ENCODE measurements at regions not wholly inside any gene's neighbourhood (a gene's known extent, or its start where the extent isn't known, plus 50 kb on each side); places are given as distances from the start of the nearest gene placed in this dataset.

GRCh38 chr2:38448692-38449410, 71.8 kb upstream of the ATL2 start:
- Mint-ChIP-seq H3K4me3 (no peak overlapping the region), H3K27me3 (no peaks in the 10 kb centered on the region), H3K27ac (no peak overlapping the region), H3K4me1 (ENCODE audit: low read depth) (no peaks in the 10 kb centered on the region), H3K36me3 (ENCODE audit: low read depth) (no peaks in the 10 kb centered on the region), H3K9me3 (no peaks in the 10 kb centered on the region)
- DNase-seq = no peak

DNA sequence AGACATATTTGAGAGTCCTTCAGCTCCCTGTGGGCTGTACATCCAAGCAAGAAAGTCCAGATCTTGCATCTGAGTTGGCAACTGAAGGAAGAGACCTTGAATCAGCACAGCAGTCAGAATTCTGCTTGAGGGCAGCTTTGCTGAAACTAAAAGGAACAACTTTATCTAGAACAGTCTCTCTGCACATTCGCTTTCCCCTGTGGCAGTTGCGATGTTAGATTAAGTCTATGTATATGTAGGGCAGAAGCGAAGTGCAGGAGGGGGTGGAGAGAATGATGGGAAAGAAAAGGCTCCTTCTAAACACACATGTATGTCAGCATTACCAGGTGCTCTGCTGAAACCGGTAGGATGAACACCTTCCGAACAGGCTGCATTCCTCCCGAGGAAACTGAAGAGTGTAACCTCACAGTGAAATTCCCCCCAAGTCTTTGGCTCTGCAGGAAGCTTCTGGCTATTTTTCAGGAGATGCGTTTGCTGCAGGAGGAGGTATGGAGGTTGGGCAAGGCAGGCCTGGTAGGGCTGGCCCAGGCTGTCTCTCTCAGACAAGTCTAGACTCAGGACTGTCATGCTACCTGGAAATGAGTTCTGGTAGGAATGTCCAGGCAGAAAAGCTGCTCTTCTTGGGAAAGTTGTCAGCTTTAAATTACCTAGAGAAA, 70.0 kb upstream of the ATL2 start:
- Mint-ChIP-seq H3K27me3 (no peaks in the 10 kb centered on the region), H3K36me3 (ENCODE audit: low read depth) (no peaks in the 10 kb centered on the region), H3K9me3 (no peaks in the 10 kb centered on the region), H3K27ac (no peak overlapping the region), H3K4me1 (ENCODE audit: low read depth) (no peaks in the 10 kb centered on the region), H3K4me3 (no peak overlapping the region)
- DNase-seq = no peak

GRCh38 chr2:38446418-38446817, 69.3 kb upstream of the ATL2 start:
- Mint-ChIP-seq H3K27ac (no peak overlapping the region), H3K9me3 (no peaks in the 10 kb centered on the region), H3K36me3 (ENCODE audit: low read depth) (no peaks in the 10 kb centered on the region), H3K4me1 (ENCODE audit: low read depth) (no peaks in the 10 kb centered on the region), H3K27me3 (peaks cover 2% of the 10 kb centered on the region), H3K4me3 (no peak overlapping the region)
- no peak for DNase-seq

DNA sequence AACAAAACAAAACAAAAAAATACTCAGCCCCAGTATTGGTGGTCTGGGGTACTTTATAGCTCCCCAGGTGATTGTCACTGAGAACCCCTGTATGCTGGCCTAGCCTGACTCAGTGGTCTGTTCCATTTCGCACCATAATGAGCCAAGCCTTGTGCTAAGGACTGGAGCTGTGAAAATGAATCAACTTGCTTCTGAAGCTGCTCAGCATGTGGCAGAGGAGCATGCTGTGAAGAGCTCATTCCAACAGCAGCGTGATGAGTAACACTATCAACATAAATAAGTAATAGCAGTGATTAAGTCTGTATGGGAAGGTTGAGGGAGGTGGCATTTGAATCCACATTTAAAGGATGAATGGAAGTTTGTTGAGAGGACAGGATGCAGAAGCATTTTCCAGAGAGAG, 67.2 kb upstream of the ATL2 start:
- Mint-ChIP-seq H3K27ac (no peak overlapping the region), H3K4me3 (no peak overlapping the region), H3K36me3 (ENCODE audit: low read depth) (no peaks in the 10 kb centered on the region), H3K4me1 (ENCODE audit: low read depth) (no peaks in the 10 kb centered on the region), H3K27me3 (peaks cover 10% of the 10 kb centered on the region), H3K9me3 (no peaks in the 10 kb centered on the region)
- DNase-seq = no peak

- H3K27me3 Mint-ChIP-seq = peaks cover 10% of the 10 kb centered on the region
- peaks cover 8% of the 10 kb centered on the region for H3K4me1 Mint-ChIP-seq (ENCODE audit: low read depth)
- DNase-seq = no peak
- no peaks in the 10 kb centered on the region for H3K9me3 Mint-ChIP-seq
- no peak overlapping the region for H3K4me3 Mint-ChIP-seq
- H3K27ac Mint-ChIP-seq = no peak overlapping the region
- H3K36me3 Mint-ChIP-seq (ENCODE audit: low read depth) = no peaks in the 10 kb centered on the region
Measured at GRCh38 chr2:38442643-38443541, 65.8 kb upstream of the ATL2 start.

DNA sequence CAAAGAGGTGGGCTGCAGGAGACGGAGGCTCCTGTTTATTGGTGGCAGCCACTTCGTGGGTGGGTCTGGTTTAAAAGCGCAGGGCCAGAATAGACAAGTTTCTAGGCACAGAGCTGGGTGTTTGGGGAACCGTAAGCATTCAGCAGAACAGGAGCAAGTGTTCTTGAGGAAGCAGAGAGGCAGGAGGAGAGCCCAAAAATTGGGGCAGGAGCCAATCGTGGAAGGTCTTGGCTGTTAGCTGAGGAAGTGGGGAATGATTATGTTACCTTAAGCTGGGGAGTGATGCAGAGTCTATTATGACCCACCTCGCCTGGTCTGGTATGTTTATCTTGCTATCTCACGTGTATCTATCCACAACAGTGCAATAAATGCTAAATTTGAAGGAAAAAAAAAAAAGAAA, 64.3 kb upstream of the ATL2 start:
- Mint-ChIP-seq H3K4me1 (ENCODE audit: low read depth) (peaks cover 8% of the 10 kb centered on the region), H3K27me3 (peaks cover 10% of the 10 kb centered on the region), H3K9me3 (no peaks in the 10 kb centered on the region), H3K4me3 (no peak overlapping the region), H3K27ac (no peak overlapping the region), H3K36me3 (ENCODE audit: low read depth) (no peaks in the 10 kb centered on the region)
- DNase-seq = no peak

GRCh38 chr2:38440655-38441054, 63.6 kb upstream of the ATL2 start:
- Mint-ChIP-seq H3K36me3 (ENCODE audit: low read depth) (no peaks in the 10 kb centered on the region), H3K4me1 (ENCODE audit: low read depth) (peaks cover 8% of the 10 kb centered on the region), H3K27ac (no peak overlapping the region), H3K9me3 (no peaks in the 10 kb centered on the region), H3K4me3 (no peak overlapping the region), H3K27me3 (peaks cover 10% of the 10 kb centered on the region)
- DNase-seq = no peak

- no peak for DNase-seq
- Mint-ChIP-seq H3K27ac (no peak overlapping the region), H3K36me3 (ENCODE audit: low read depth) (no peaks in the 10 kb centered on the region), H3K27me3 (peaks cover 10% of the 10 kb centered on the region), H3K9me3 (no peaks in the 10 kb centered on the region), H3K4me1 (ENCODE audit: low read depth) (peaks cover 8% of the 10 kb centered on the region), H3K4me3 (no peak overlapping the region)
Measured at GRCh38 chr2:38439863-38440262, 62.8 kb upstream of the ATL2 start.

GRCh38 chr2:38438883-38439612, 62.0 kb upstream of the ATL2 start:
- no peak overlapping the region for H3K4me3 Mint-ChIP-seq
- no peaks in the 10 kb centered on the region for H3K9me3 Mint-ChIP-seq
- no peaks in the 10 kb centered on the region for H3K36me3 Mint-ChIP-seq (ENCODE audit: low read depth)
- no peak for DNase-seq
- no peak overlapping the region for H3K27ac Mint-ChIP-seq
- peaks cover 10% of the 10 kb centered on the region for H3K27me3 Mint-ChIP-seq
- peaks cover 8% of the 10 kb centered on the region for H3K4me1 Mint-ChIP-seq (ENCODE audit: low read depth)

DNA sequence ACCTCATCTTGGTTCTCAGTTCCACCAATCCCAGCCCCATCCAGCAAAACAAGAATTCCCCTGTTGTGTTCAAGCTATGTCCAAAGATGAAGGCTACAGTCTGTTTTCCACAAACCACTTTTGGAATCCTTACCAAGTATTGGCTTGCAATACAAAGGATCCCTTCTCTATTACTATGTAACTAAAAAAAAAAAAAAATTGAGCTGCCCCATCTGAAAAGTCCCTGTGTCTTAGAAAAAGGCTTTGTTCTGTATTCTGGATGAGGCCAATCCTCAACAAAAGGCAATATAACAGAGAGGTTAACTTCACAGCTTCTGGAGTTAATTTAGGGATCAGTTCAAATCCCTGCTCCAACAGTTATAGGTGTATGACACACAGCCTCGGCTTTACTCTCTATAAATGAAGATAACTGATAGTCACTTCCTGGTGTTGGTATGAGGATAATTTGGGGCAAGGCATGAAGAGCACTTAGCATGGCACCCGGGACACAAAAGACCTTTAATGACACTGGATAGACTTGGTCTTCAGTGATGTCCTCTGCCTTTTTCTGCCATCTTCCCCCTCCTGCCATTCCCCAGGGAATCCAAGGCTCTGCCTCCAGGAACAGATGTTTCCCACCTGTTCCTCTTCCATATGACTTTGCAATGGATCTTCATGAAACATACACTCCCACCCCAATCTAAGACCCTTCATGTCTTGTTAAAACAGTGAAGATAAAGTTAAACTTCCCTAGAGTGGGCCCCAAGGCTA, 61.2 kb upstream of the ATL2 start:
- H3K4me3 Mint-ChIP-seq = no peak overlapping the region
- H3K27ac Mint-ChIP-seq = no peak overlapping the region
- H3K36me3 Mint-ChIP-seq (ENCODE audit: low read depth) = no peaks in the 10 kb centered on the region
- no peak for DNase-seq
- peaks cover 8% of the 10 kb centered on the region for H3K4me1 Mint-ChIP-seq (ENCODE audit: low read depth)
- peaks cover 10% of the 10 kb centered on the region for H3K27me3 Mint-ChIP-seq
- H3K9me3 Mint-ChIP-seq = no peaks in the 10 kb centered on the region

- Mint-ChIP-seq H3K27me3 (peaks cover 7% of the 10 kb centered on the region), H3K4me3 (no peak overlapping the region), H3K4me1 (ENCODE audit: low read depth) (peaks cover 9% of the 10 kb centered on the region), H3K9me3 (no peaks in the 10 kb centered on the region), H3K27ac (no peak overlapping the region), H3K36me3 (ENCODE audit: low read depth) (no peaks in the 10 kb centered on the region)
- DNase-seq = no peak
Measured at GRCh38 chr2:38436227-38436664, 59.2 kb upstream of the ATL2 start.

DNA sequence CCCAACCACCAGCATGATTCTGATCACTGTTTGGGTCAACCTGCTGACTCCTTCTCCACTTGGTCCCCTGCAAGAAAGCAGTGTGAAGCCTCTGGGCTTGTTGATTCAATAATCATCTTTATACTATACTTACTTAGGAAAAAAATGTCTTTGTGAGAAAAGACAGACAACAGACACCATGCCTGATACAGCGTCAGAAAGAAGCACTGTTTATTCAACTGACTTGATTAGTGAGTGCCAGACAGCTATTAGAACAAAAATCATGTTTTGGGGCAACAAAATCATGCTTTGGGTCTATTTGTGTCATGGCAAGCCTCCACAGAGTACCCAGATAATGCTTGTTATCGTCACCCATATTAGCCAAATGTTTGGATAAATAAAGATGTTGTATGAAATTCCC, 58.7 kb upstream of the ATL2 start:
- no peaks in the 10 kb centered on the region for H3K9me3 Mint-ChIP-seq
- DNase-seq = no peak
- no peak overlapping the region for H3K27ac Mint-ChIP-seq
- peaks cover 2% of the 10 kb centered on the region for H3K27me3 Mint-ChIP-seq
- no peak overlapping the region for H3K4me3 Mint-ChIP-seq
- peaks cover 11% of the 10 kb centered on the region for H3K4me1 Mint-ChIP-seq (ENCODE audit: low read depth)
- H3K36me3 Mint-ChIP-seq (ENCODE audit: low read depth) = no peaks in the 10 kb centered on the region

DNA sequence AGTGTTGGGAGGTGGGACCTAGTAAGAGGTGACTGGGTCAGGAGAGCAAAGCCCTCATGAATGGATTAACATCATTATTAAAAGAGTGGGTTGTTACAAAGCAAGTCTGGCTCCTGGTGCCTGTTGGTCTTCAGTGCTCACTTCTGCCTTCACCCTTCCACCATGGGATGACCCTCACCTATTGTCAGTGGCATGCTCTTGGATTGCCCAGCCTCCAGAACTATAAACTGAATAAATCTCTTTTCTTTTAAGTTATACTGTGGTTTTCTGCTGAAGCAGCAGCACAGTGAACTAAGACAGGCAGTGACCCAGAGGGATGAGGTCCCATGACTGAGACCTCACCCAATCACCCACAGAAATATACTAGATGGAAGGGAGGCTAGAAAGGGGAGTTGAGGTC, 57.5 kb upstream of the ATL2 start:
- H3K4me3 Mint-ChIP-seq = no peak overlapping the region
- H3K4me1 Mint-ChIP-seq (ENCODE audit: low read depth) = peaks cover 11% of the 10 kb centered on the region
- no peak overlapping the region for H3K27ac Mint-ChIP-seq
- no peaks in the 10 kb centered on the region for H3K36me3 Mint-ChIP-seq (ENCODE audit: low read depth)
- no peak for DNase-seq
- H3K9me3 Mint-ChIP-seq = no peaks in the 10 kb centered on the region
- no peaks in the 10 kb centered on the region for H3K27me3 Mint-ChIP-seq

DNA sequence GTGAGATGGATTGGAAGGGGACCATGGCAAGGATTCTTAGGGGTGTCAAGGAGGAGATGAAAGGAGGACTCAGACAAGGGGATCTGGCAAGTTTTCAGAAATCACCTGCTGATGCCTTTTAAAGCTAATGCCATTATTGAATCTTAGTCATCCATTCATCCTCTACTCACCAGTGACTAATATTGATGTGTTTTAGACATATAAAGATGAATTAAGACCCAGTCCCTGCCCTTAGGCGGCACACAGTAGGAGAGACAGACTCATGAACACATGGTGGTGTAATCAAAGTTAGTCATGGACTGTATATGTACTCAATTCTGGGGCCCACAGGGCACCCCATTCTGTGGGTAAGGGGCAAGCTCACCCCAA, 56.5 kb upstream of the ATL2 start:
- H3K4me3 Mint-ChIP-seq = no peak overlapping the region
- no peaks in the 10 kb centered on the region for H3K9me3 Mint-ChIP-seq
- H3K4me1 Mint-ChIP-seq (ENCODE audit: low read depth) = peaks cover 5% of the 10 kb centered on the region
- H3K36me3 Mint-ChIP-seq (ENCODE audit: low read depth) = no peaks in the 10 kb centered on the region
- no peaks in the 10 kb centered on the region for H3K27me3 Mint-ChIP-seq
- no peak for DNase-seq
- H3K27ac Mint-ChIP-seq = no peak overlapping the region

All from activated T-cell treated with anti-CD3 and anti-CD28 coated beads, Interleukin-2, amount 50 U/mL, for 24 hours (primary cell).